HG03469 (cell line): ENCODE measurements at regions not wholly inside any gene's neighbourhood (a gene's known extent, or its start where the extent isn't known, plus 50 kb on each side); places are given as distances from the start of the nearest gene placed in this dataset.

ENCODE experiments used
- ATAC-seq: cut with Tn5 transposase; IDR thresholded peaks from one replicate; pipeline ENCODE4 v1.9.1; 2021; ENCODE audit warnings: mild to moderate bottlenecking, moderate library complexity, moderate number of reproducible peaks; ENCODE audit not compliant: unreplicated experiment

GRCh38 chr2:122206101-122206500 lies 450.6 kb downstream of the TSN start:
- no peak for ATAC-seq

GRCh38 chr2:122209377-122209776 lies 453.9 kb downstream of the TSN start:
- ATAC-seq = no peak

GRCh38 chr2:122210065-122210464 lies 454.6 kb downstream of the TSN start:
- no peak for ATAC-seq

DNA sequence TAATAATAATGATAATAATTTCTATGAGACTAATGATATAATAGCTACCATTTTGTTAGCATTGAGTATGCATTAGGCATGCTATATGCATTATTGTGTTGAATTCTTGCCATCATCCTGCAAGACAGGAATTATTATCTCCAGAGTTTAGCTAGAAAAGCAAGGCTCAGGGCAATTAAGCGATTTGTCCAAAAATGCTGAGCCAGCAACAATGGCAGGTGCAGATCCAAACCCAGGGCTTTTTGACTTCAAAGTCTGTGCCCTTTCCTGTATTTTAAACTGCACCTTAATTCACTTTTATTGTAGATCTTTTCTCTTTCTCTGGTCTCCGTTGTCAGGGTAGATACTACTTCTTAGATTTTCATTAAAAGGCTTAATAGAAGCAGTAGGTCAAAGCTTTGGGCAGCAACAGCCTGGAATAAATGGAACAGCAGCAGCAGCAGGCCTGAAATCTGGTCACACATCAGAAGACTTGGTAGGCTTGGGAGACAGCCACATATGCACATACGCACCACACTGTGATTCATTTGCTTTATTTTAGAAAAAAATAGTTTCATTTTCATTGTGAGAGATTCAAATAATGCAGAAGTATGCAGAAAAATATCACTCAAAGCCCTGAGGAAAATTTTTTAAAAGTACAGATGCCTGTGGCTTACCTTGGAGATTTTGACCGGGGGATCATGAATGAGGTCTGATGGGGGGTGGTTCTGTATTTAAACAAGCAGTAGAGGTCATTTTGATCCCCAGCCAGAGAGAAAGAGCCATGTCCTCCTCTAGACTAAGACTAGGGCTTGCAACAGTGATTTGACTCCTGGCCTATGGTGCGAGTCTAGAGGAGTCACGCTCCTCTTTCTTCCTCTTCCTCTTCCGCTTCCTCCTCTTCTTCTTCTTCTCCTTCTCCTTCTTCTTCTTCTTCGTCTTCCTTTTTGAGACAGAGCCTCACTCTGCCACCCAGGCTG lies 455.7 kb downstream of the TSN start:
- ATAC-seq = no peak

DNA sequence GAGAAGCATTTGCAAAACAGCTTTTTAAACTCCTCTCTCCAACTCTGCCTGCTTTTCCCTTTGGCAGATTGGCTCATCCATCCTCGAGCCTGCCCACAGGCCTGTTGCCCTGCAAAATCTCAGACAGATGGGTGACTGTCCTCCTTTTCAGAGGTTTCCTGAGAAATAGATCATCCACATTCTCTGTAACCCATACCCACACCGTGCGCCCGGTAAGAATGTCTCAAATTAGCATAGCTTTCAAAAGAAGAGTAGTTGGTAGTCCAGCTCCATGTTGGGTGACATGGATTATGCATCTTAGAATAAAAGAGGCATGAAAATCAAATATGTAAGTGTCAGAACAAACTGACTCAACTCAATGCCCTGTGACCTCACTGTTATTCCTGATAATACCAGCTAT lies 457.9 kb downstream of the TSN start:
- no peak for ATAC-seq

DNA sequence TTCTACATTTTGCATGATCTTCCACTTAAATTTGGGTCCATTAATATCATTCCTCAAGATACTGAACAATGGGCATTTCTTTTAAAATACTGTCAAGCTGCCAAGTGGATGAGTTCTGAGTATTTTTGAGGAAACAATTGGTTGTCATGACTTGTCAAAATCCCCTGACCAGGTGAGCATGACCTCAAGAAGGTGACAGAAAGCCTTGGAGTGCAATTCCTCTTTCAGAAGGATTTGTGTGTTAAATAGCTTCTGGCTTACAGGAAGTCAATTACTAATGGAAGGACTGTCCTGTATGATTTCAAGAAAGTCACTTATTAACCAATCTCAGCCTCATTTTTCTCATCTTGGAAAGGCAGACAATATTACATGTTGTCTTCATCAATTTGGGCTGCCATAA lies 460.6 kb downstream of the TSN start:
- ATAC-seq = no peak

- ATAC-seq = no peak
These were observed 461.4 kb downstream of the TSN start for GRCh38 chr2:122216901-122217300.

DNA sequence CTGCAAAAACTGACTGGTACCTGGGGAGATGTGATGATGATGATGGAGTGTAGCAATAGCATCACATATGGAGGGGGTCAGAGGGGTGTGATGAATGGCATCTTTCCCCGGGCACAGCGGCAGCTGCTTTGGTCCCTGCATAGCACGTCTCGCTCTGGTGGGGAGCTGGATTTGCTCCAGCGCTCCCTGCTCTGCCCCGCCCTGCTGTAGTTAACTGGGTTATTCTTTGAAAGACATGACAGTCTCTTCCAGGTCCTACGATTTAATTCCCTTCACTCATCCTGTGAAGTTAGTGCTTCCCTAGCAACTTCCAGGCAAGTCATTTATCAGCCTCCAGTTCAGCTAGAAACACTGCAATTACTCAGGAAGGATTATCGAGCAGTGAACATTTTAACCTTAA lies 463.1 kb downstream of the TSN start:
- no peak for ATAC-seq

DNA sequence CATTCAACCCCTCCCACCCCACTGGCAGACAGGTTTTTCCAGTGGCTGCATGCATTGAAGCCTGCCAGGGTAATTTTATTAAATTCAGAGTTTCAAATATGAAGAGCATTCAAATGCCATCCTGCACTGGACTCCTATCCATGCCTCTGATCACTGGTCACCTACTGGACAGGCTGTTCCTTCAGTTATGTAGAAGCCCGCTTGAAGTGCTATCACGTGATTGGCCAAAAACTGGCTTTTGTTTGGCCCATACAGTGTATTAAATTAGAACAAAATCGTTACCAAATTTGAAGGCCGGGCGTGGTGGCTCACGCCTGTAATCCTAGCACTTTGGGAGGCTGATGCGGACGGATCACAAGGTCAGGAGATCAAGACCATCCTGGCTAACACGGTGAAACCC lies 464.1 kb downstream of the TSN start:
- no peak for ATAC-seq

DNA sequence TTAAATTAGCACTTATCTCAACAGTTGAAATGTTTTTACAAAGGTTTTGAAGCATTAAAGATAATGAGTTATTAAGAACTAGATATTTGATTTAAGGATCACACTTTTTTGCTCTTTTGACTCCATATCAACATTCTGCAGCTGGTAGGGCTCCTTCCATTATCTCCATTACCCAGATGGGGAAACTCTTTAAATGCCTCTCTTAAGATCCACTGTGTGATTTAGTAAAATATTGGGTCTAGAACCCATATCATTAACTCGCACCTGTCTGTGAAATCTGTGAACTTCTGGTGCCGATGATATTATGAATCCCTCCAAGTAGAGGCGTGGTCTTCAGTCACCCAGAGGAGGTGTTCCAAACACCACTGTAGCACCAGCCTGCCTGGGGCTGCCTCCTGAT lies 466.2 kb downstream of the TSN start:
- no peak for ATAC-seq

DNA sequence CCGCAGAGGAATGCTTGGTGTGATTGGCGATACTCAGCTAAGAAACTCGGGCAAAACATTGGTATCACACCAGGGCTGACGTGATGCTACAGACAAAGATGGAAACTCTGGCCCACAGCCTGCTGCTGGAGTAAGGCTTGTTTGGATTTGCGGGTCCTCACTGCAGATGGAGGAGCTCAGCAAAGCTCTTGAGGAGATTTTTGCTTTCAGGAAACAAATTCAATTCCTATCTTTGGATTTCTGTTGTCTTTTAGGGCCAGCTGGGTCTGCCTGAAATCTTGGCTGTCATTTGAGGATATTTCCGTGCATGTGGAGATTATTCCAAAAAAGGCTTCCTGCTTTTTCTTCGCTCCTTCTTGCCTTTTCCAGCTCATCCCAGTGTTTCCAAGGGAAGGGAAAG lies 475.8 kb downstream of the TSN start:
- no peak for ATAC-seq

DNA sequence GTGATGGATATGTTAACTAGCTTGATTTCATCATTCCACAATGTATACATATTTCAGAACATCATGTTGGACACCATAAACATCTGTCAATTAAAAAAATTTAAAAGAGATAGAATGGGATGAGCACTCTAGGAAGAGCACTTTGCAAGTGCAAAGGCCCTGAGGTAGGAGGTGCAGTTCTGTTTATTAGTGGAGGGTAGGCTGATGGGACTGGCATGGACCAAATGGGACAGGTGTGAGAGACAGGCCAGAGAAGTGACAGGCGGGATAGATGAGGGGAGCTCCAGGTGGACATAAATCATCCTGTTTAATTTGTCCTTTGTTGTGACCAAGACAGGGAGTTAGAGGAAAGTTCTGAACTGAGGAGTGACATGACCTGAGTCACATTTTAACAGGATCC lies 477.9 kb downstream of the TSN start:
- no peak for ATAC-seq

DNA sequence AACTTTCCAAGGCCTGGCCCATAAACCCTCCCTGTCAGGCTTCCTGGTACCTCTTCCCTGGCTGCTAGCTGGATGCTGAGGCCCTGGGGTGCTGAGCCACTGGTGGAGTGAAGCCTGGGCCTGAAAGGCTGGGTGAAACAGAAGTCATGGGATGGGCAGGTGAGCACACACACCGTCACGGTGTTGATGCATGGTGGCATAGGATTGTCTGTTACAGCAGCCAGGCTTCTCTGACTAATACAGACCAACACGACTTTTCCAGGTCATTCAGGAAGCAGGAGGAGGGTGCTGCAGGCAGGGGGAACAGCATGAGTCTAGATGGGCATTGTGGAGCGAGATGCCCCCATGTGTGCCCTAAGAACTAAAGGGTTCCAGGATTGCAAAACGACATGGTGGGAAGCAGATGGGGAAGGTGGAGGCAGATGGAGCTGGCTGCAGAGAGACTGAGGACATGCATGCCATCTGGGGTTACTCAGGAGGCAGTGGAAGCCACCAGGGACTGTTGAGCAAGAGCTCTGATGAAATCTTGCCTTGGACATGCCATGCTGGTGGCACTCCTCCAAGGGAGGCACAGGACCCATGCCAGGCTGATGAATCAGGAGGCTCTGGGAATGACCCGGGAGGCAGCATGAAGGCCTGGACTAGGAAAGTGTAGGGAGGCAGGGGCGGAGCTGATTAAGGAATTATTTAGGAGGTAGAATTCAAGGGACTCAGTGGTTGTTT lies 480.9 kb downstream of the TSN start:
- ATAC-seq = no peak

- ATAC-seq = no peak
These were observed 481.5 kb downstream of the TSN start for GRCh38 chr2:122236925-122237324.

DNA sequence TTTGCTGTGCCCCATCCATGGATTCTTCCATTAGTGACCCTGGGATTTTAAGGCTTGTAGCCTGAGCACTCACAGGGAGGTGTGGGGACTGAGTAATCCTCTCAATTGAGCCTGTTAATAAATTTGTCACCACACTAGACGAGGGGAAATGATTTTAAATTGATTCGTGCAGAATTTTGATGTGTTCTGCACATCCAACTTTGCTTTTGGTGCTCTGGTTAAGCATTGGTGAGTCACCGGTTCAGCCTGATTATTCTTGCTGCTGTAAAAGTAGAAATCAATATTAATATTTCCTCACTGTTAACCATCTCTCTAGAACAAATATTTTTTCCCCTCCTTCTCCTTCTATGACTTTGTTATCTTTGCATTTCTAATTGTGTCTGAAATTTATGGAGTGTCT lies 482.0 kb downstream of the TSN start:
- ATAC-seq = no peak

GRCh38 chr2:122238006-122238559 lies 482.6 kb downstream of the TSN start:
- no peak for ATAC-seq

DNA sequence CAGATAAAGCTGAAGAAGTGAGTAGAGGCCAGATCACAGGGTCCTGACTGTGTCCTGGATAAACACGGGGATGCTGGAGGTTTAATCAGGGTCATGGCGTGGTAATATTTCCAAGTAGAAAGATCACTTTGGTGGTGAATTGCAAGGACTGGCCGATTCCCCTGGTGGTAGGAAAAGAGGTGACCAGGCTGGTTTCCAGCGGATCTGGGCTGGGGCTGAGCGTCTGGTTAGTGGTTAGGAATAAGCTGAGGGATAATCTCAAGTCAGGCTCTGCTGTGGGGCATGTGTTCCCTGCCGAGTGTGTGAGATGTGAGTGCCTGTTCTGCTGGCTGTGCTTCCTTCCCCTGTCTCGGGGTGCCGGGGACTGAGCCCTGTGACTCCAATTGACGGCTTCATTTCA lies 484.0 kb downstream of the TSN start:
- no peak for ATAC-seq

- no peak for ATAC-seq
These were observed 489.3 kb downstream of the TSN start for GRCh38 chr2:122244598-122245229.

GRCh38 chr2:122249673-122250072 lies 494.2 kb downstream of the TSN start:
- no peak for ATAC-seq

DNA sequence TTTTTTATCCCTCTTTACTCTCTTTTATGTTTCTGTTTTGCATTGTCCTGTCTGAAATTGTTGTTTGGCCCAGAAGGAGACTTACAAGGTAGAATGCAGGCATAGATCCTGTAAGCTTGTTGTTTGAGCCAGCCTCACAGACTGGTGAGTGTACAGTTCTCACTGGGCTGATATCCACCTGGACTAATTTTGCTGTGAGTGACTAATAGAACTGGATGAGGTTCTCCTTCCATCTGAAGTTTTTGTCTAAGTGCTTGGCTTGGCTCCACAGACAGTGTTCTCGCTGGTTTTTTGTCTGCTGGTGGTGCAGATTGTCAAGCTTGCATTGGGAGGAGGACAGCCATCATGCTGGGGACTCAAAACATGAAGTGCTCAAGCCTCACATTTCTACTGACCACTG lies 495.7 kb downstream of the TSN start:
- ATAC-seq = no peak

DNA sequence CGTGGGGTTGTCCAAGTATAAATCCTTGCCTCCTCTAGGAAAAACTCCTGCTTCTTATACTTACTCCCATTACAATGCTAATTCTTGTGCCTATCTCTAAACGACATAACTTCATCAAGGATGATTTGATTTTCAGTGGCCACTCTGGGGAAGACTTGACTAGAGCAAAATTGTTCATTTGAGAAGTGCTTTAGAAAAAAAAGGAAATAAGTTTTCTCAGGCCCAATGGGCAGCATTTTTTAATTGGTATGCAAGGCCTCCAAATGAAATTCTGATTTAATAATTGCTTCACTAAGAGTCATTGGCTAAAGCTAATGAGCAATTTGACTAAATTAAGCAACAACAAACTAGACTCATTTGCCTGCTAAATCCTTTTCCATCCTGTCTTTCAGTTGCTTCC lies 496.1 kb downstream of the TSN start:
- ATAC-seq = no peak
